MM.1S (cell line): ENCODE measurements at regions not wholly inside any gene's neighbourhood (a gene's known extent, or its start where the extent isn't known, plus 50 kb on each side); places are given as distances from the start of the nearest gene placed in this dataset.

ENCODE experiments used
- EZH2 ChIP-seq: fragments of 300-600 bp; sonication (generic); optimal IDR thresholded peaks from 2 replicates; pipeline ENCODE3; 2017; ENCODE audit warnings: low read depth, mild to moderate bottlenecking, antibody characterized with exemption, low read length, mixed read lengths
- EZH2phosphoT487 ChIP-seq: fragments of 300-600 bp; sonication (generic); IDR thresholded peaks from 2 replicates; pipeline ENCODE4 v1.6.1; 2018; ENCODE audit warnings: antibody characterized with exemption, low read length
- TF ChIP-seq, protein P1 (sequence below): fragments of 300-600 bp; sonication (generic); IDR thresholded peaks from 2 replicates; pipeline ENCODE4 v1.5.1; 2016; ENCODE audit warnings: antibody characterized with exemption, low read length, mixed read lengths

DNA sequence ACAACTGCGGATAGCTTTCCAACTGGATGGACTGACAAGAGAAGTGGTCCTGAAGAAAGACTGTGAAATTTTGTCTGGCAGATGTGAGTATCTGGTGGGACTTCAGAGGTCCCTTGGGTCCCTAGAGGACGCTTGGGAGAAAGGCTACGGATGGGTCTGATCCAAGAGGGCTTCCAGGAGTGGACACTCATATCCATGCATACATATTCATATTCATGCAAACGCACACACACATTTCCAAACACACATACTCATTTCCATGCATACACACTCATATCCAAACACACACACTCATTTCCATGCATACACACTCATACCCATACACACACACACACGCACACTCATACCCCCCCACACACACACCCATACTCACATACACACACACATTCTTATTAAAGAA lies 200.2 kb upstream of the DDX18 start:
- TF ChIP-seq, protein P1, sequence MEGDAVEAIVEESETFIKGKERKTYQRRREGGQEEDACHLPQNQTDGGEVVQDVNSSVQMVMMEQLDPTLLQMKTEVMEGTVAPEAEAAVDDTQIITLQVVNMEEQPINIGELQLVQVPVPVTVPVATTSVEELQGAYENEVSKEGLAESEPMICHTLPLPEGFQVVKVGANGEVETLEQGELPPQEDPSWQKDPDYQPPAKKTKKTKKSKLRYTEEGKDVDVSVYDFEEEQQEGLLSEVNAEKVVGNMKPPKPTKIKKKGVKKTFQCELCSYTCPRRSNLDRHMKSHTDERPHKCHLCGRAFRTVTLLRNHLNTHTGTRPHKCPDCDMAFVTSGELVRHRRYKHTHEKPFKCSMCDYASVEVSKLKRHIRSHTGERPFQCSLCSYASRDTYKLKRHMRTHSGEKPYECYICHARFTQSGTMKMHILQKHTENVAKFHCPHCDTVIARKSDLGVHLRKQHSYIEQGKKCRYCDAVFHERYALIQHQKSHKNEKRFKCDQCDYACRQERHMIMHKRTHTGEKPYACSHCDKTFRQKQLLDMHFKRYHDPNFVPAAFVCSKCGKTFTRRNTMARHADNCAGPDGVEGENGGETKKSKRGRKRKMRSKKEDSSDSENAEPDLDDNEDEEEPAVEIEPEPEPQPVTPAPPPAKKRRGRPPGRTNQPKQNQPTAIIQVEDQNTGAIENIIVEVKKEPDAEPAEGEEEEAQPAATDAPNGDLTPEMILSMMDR = no peak
- TF ChIP-seq EZH2 (no peak), EZH2phosphoT487 (no peak)
